MM.1S (cell line): ENCODE measurements at regions not wholly inside any gene's neighbourhood (a gene's known extent, or its start where the extent isn't known, plus 50 kb on each side); places are given as distances from the start of the nearest gene placed in this dataset.

Experiments used
- DNase-seq: peaks from one replicate; pipeline ENCODE4 v3.0.0-alpha.2; 2015
- H2AFZ ChIP-seq: fragments of 300-600 bp; sonication (generic); 2 replicates; pipeline ENCODE4 v1.6.0; 2016; ENCODE audit warnings: antibody characterized with exemption, low read length
- H3F3A ChIP-seq: fragments of 300-600 bp; sonication (generic); 2 replicates; pipeline ENCODE4 v1.6.1; 2016; ENCODE audit warnings: mild to moderate bottlenecking, antibody characterized with exemption, low read length, moderate library complexity, mixed read lengths; ENCODE audit not compliant: insufficient read depth
- H3K27ac ChIP-seq: fragments of 300-600 bp; sonication (generic); 2 replicates; pipeline ENCODE4 v1.5.1; 2016; ENCODE audit warnings: mild to moderate bottlenecking, low read length
- H3K27me3 ChIP-seq: fragments of 300-600 bp; sonication (generic); replicated peaks from 2 replicates; pipeline ENCODE4 v1.6.0; 2016; ENCODE audit warnings: low read length; ENCODE audit not compliant: insufficient read depth
- H3K36me3 ChIP-seq: fragments of 300-600 bp; sonication (generic); replicated peaks from 2 replicates; pipeline ENCODE4 v1.6.1; 2016; ENCODE audit warnings: mild to moderate bottlenecking, low read length, mixed read lengths; ENCODE audit not compliant: insufficient read depth
- H3K4me1 ChIP-seq: fragments of 300-600 bp; sonication (generic); 2 replicates; pipeline ENCODE4 v1.6.1; 2016; ENCODE audit warnings: low read length, mixed read lengths
- H3K4me2 ChIP-seq: fragments of 300-600 bp; sonication (generic); 2 replicates; pipeline ENCODE4 v1.6.0; 2016; ENCODE audit warnings: low read depth, low read length
- H3K4me3 ChIP-seq: fragments of 300-600 bp; sonication (generic); 2 replicates; pipeline ENCODE4 v1.5.1; 2016; ENCODE audit warnings: low read length, mixed read lengths
- H3K79me2 ChIP-seq: fragments of 300-600 bp; sonication (generic); 2 replicates; pipeline ENCODE4 v1.6.1; 2016; ENCODE audit warnings: mixed run types, low read length, mixed read lengths
- H3K9ac ChIP-seq: fragments of 300-600 bp; sonication (generic); 2 replicates; pipeline ENCODE4 v1.6.1; 2016; ENCODE audit warnings: low read length, mixed read lengths
- H3K9me2 ChIP-seq: fragments of 300-600 bp; sonication (generic); replicated peaks from 2 replicates; pipeline ENCODE4 v1.6.1; 2016; ENCODE audit warnings: mild to moderate bottlenecking, low read length, mixed read lengths; ENCODE audit not compliant: insufficient read depth
- H3K9me3 ChIP-seq: fragments of 300-600 bp; sonication (generic); replicated peaks from 2 replicates; pipeline ENCODE4 v1.6.1; 2016; ENCODE audit warnings: mild to moderate bottlenecking, low read length, mixed read lengths; ENCODE audit not compliant: insufficient read depth
- H4K20me1 ChIP-seq: fragments of 300-600 bp; sonication (generic); 2 replicates; pipeline ENCODE4 v1.6.1; 2016; ENCODE audit warnings: mild to moderate bottlenecking, low read length, moderate library complexity, mixed read lengths; ENCODE audit not compliant: insufficient read depth
- CTCF ChIP-seq: fragments of 300-600 bp; sonication (generic); IDR thresholded peaks from 2 replicates; pipeline ENCODE4 v1.5.1; 2016; ENCODE audit warnings: antibody characterized with exemption, low read length, mixed read lengths
- EZH2 ChIP-seq: fragments of 300-600 bp; sonication (generic); optimal IDR thresholded peaks from 2 replicates; pipeline ENCODE3; 2017; ENCODE audit warnings: low read depth, mild to moderate bottlenecking, antibody characterized with exemption, low read length, mixed read lengths
- EZH2phosphoT487 ChIP-seq: fragments of 300-600 bp; sonication (generic); IDR thresholded peaks from 2 replicates; pipeline ENCODE4 v1.6.1; 2018; ENCODE audit warnings: antibody characterized with exemption, low read length

DNA sequence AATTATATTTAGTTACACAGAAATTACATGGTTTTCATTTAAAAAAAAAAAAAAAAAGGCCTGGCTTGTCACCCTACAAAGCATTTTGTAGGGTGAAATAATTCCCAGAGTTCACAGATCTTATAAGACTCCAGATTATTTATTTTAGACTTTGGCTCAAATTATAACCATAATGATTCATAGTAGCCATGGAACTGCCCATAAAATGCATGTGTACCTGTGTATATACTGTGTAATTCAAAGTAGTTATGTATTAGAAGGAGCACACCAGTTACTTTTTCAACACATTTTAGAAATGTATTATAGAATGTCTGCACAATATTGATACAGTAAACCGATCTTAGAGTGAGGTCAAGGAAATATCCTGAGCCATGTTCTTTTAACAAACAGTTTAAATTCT, 975.6 kb downstream of the GBE1 start:
- no peaks in the 10 kb centered on the region for H3K36me3 ChIP-seq
- H3K4me3 ChIP-seq = no peak overlapping the region
- no peaks in the 10 kb centered on the region for H3K79me2 ChIP-seq
- H3K9me2 ChIP-seq = no peaks in the 10 kb centered on the region
- H3K4me1 ChIP-seq = no peaks in the 10 kb centered on the region
- DNase-seq = no peak
- H3K9me3 ChIP-seq = no peaks in the 10 kb centered on the region
- H3K27ac ChIP-seq = no peak overlapping the region
- H3K27me3 ChIP-seq = no peaks in the 10 kb centered on the region
- H4K20me1 ChIP-seq = no peaks in the 10 kb centered on the region
- no peak overlapping the region for H3K9ac ChIP-seq
- TF ChIP-seq EZH2 (no peak), CTCF (no peak), EZH2phosphoT487 (no peak)
- no peak overlapping the region for H3K4me2 ChIP-seq
- no peak overlapping the region for H2AFZ ChIP-seq
- H3F3A ChIP-seq = no peaks in the 10 kb centered on the region

GRCh38 chr3:80785475-80785874, 976.0 kb downstream of the GBE1 start:
- Histone ChIP-seq H3K9me2 (no peaks in the 10 kb centered on the region), H4K20me1 (no peaks in the 10 kb centered on the region), H3K27ac (no peak overlapping the region), H3K79me2 (no peaks in the 10 kb centered on the region), H3K9me3 (no peaks in the 10 kb centered on the region), H3K27me3 (no peaks in the 10 kb centered on the region), H3F3A (no peaks in the 10 kb centered on the region), H3K4me1 (no peaks in the 10 kb centered on the region), H3K9ac (no peak overlapping the region), H3K4me3 (no peak overlapping the region), H3K36me3 (no peaks in the 10 kb centered on the region), H2AFZ (no peak overlapping the region), H3K4me2 (no peak overlapping the region)
- DNase-seq = peak; percentile 17
- TF ChIP-seq EZH2phosphoT487 (no peak), CTCF (peak; percentile 22)

DNA sequence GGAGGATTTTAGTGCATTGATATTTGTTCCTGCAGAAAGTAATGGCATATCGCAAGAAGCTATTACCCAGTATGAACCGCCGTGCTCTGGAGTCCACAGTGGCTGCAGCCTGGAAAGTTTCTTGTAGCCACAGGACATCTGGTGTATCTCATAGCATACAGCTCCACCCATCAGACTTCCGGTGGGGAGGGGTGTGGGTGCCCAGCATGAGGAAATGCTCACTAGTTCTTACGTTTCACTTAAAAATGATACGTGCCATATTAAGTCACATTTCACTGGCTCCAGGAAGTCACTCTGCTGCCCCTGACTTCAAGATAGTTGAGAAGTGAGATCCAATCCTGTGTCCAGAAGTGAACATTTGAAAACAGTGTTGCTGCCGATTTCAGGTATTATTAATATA, 990.4 kb downstream of the GBE1 start:
- Histone ChIP-seq H3K4me3 (no peak overlapping the region), H3K9me2 (no peaks in the 10 kb centered on the region), H4K20me1 (no peaks in the 10 kb centered on the region), H3K9me3 (no peaks in the 10 kb centered on the region), H3K9ac (no peak overlapping the region), H3K27me3 (no peaks in the 10 kb centered on the region), H3F3A (no peaks in the 10 kb centered on the region), H3K4me2 (no peak overlapping the region), H3K27ac (no peak overlapping the region), H3K4me1 (no peaks in the 10 kb centered on the region), H2AFZ (no peak overlapping the region), H3K79me2 (no peaks in the 10 kb centered on the region), H3K36me3 (no peaks in the 10 kb centered on the region)
- DNase-seq = no peak
- TF ChIP-seq EZH2phosphoT487 = no peak
- no peak for TF ChIP-seq CTCF
- TF ChIP-seq EZH2 = no peak
